HepG2 (cell line): ENCODE measurements at regions not wholly inside any gene's neighbourhood (a gene's known extent, or its start where the extent isn't known, plus 50 kb on each side); places are given as distances from the start of the nearest gene placed in this dataset.

Source experiments
- ATAC-seq: fragments of 200-7000 bp; cut with Tn5 transposase; 3 replicates; pipeline ENCODE4 v1.9.1; 2020; ENCODE audit warnings: mild to moderate bottlenecking, moderate library complexity
- BruUV-seq: library from RNA; stranded (reverse); fragments of 400-500 nt; replicated peaks from 2 replicates; lab custom pipeline; 2021; lab: Mats Ljungman, UMichigan
- CTCF ChIA-PET: fragments of 300-600 bp; formaldehyde crosslinking; extraction: SDS; loops from one replicate; lab custom pipeline; 2021; ENCODE audit warnings: low total read pairs, inconsistent platforms, low intra/inter-chr PET ratio; lab: Yijun Ruan, JAX
- POLR2A ChIA-PET: fragments of 350-600 bp; sonication (Branson Sonifier 250); formaldehyde crosslinking; loops from one replicate; lab custom pipeline; 2020; ENCODE audit warnings: antibody characterized with exemption, inconsistent platforms; lab: Yijun Ruan, JAX
- DNase-seq: peaks from one replicate; pipeline ENCODE4 v3.0.0-alpha.2; 2015; ENCODE audit warnings: low spot score
- FAIRE-seq: peaks from 3 replicates; lab custom pipeline; 2011; peaks lifted over from hg19 to GRCh38; lab: Jason Lieb, UNC
- H2AFZ ChIP-seq: one replicate; pipeline ENCODE4 v1.6.1; 2011; ENCODE audit warnings: low read length, inconsistent platforms
- H3K27ac ChIP-seq: fragments of 300-600 bp; 3 replicates; pipeline ENCODE4 v1.8.0; 2011; ENCODE audit warnings: mixed run types, mild to moderate bottlenecking, mixed read lengths, low read length, inconsistent platforms; ENCODE audit not compliant: insufficient read depth; ENCODE audit errors: extremely low read length
- H3K27me3 ChIP-seq, 2 experiments: fragments of 200-600 bp in 1 of 2; 2 replicates in 1 of 2; 3 replicates in 1 of 2; pipeline versions ENCODE4 v1.6.0 to v1.8.0; 2011; ENCODE audit warnings: low read length in 2 of 2, mild to moderate bottlenecking in 2 of 2, moderate library complexity in 2 of 2, inconsistent platforms in 1 of 2; ENCODE audit not compliant: insufficient read depth in 2 of 2, control insufficient read depth in 1 of 2
- H3K36me3 ChIP-seq, 2 experiments: fragments of 200-600 bp in 1 of 2; replicated peaks in 1 of 2; 2 replicates in 1 of 2; 3 replicates in 1 of 2; pipeline versions ENCODE4 v1.5.1 to v1.8.0; 2011; ENCODE audit warnings: low read length in 2 of 2, inconsistent platforms in 1 of 2; ENCODE audit not compliant: insufficient read depth in 2 of 2, control insufficient read depth in 1 of 2
- H3K4me1 ChIP-seq: 2 replicates; pipeline ENCODE4 v1.5.1; 2012; ENCODE audit warnings: low read length, inconsistent platforms; ENCODE audit not compliant: insufficient read depth
- H3K4me2 ChIP-seq: 2 replicates; pipeline ENCODE4 v1.6.0; 2011; ENCODE audit warnings: low read depth, low read length, inconsistent platforms
- H3K4me3 ChIP-seq, 3 experiments: fragments of 200-600 bp in 1 of 3; sonication (generic), shearing (Covaris generic) in 1 of 3; replicated peaks in 1 of 3; 2 replicates each; pipeline ENCODE4 v1.5.1; 2011 to 2016; ENCODE audit warnings: low read length in 3 of 3, inconsistent platforms in 2 of 3, low read depth in 2 of 3, mild to moderate bottlenecking in 2 of 3, control low read depth in 1 of 3, mixed read lengths in 1 of 3; ENCODE audit not compliant: insufficient read depth in 1 of 3
- H3K79me2 ChIP-seq: one replicate; pipeline ENCODE4 v1.6.1; 2011; ENCODE audit warnings: low read length, inconsistent platforms; ENCODE audit not compliant: insufficient read depth
- H3K9ac ChIP-seq: 2 replicates; pipeline ENCODE4 v1.6.0; 2011; ENCODE audit warnings: mild to moderate bottlenecking, low read depth, low read length, inconsistent platforms; ENCODE audit not compliant: insufficient read depth
- H3K9me3 ChIP-seq: 2 replicates; pipeline ENCODE4 v1.5.1; 2012; ENCODE audit warnings: mild to moderate bottlenecking, low read length
- H4K20me1 ChIP-seq: 2 replicates; pipeline ENCODE4 v1.6.0; 2011; ENCODE audit warnings: inconsistent platforms, mild to moderate bottlenecking, low read length, moderate library complexity; ENCODE audit not compliant: insufficient read depth
- IKZF1 ChIP-seq: fragments of 450-650 bp; IDR thresholded peaks from 2 replicates; pipeline ENCODE4 v1.7.1; 2016
- JARID2 ChIP-seq: sonication (generic); formaldehyde crosslinking; IDR thresholded peaks from 2 replicates; pipeline ENCODE4 v1.8.1; 2023; ENCODE audit warnings: missing genetic modification reagents, inconsistent platforms; ENCODE audit not compliant: insufficient replicate concordance
- NCOA5 ChIP-seq: sonication (generic); formaldehyde crosslinking; IDR thresholded peaks from 2 replicates; pipeline ENCODE4 v1.4.0; 2020; ENCODE audit warnings: missing genetic modification reagents
- NFATC3 ChIP-seq: sonication (generic); formaldehyde crosslinking; IDR thresholded peaks from 2 replicates; pipeline ENCODE4 v1.5.1; 2020; ENCODE audit warnings: mild to moderate bottlenecking, missing genetic modification reagents
- PLRG1 ChIP-seq: fragments of 450-650 bp; conservative IDR thresholded peaks from 2 replicates; pipeline ENCODE4 v1.6.1; 2016
- REXO4 ChIP-seq: sonication (generic); formaldehyde crosslinking; IDR thresholded peaks from 2 replicates; pipeline ENCODE4 v1.8.0; 2022; ENCODE audit warnings: missing genetic modification reagents, mild to moderate bottlenecking, borderline replicate concordance
- SRY ChIP-seq: sonication (generic); formaldehyde crosslinking; IDR thresholded peaks from 2 replicates; pipeline ENCODE4 v1.8.0; 2022; ENCODE audit warnings: mild to moderate bottlenecking, missing genetic modification reagents
- ZNF607 ChIP-seq: sonication (generic); formaldehyde crosslinking; IDR thresholded peaks from 2 replicates; pipeline ENCODE4 v1.5.1; 2020; ENCODE audit warnings: missing genetic modification reagents, mild to moderate bottlenecking, borderline replicate concordance
- ZNF773 ChIP-seq: sonication (generic); formaldehyde crosslinking; IDR thresholded peaks from 2 replicates; pipeline ENCODE4 v1.4.0; 2020; ENCODE audit warnings: missing genetic modification reagents, borderline replicate concordance
- WGBS: methylation state at CpG from one replicate; pipeline ENCODE4 v1.1.6; 2017; ENCODE audit warnings: low lambda C conversion rate; 5-methylcytosine and 5-hydroxymethylcytosine counted together
- in situ Hi-C: cut with HindIII; loops from 2 replicates; pipeline ENCODE4 v1.10.0; 2017; ENCODE audit warnings: low pct_unique_long_range_greater_than_20kb; ENCODE audit not compliant: extremely low pct_ligation_motif_present
- intact Hi-C: fragments of 100-400 bp; cut with micrococcal nuclease; formaldehyde crosslinking; loops from one replicate; pipeline ENCODE4 v1.10.0; 2022; ENCODE audit not compliant: unreplicated experiment
- TF ChIP-seq, protein P1 (sequence below): sonication (generic); formaldehyde crosslinking; IDR thresholded peaks from 2 replicates; pipeline ENCODE4 v1.8.0; 2022; ENCODE audit warnings: mild to moderate bottlenecking, missing genetic modification reagents, moderate library complexity
- TF ChIP-seq, protein P2 (sequence below): sonication (generic); formaldehyde crosslinking; IDR thresholded peaks from 2 replicates; pipeline ENCODE4 v1.9.0; 2021; ENCODE audit warnings: missing genetic modification reagents, borderline replicate concordance
- TF ChIP-seq, protein P3 (sequence below): sonication (generic); formaldehyde crosslinking; IDR thresholded peaks from 2 replicates; pipeline ENCODE4 v1.5.0; 2020; ENCODE audit warnings: mild to moderate bottlenecking, low read depth, missing genetic modification reagents, borderline replicate concordance
- TF ChIP-seq, protein P4 (sequence below): sonication (generic); formaldehyde crosslinking; IDR thresholded peaks from 2 replicates; pipeline ENCODE4 v1.4.0; 2020; ENCODE audit warnings: low read depth, mild to moderate bottlenecking, missing genetic modification reagents

DNA sequence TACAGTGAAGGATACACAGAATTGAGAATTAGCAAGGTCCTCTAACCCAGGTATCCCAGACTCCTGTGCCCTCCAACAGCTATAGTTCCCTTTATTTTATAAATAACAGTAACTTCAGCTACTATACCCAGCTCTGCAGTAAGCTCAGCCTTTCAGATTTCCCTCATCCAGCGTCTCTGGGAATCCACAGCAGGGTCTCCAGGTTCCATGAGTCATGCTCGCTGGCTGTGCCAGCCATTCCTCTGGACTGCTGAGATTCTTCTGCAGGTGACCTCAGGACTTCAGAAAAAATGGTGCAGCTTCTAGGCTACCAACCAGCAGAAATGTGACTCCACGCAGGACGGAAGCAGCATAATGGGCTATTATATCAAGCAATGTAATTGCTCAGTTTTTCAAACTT lies 419.3 kb downstream of the ZNF516 start:
- Histone ChIP-seq H4K20me1 (no peaks in the 10 kb centered on the region), H3K4me2 (no peak overlapping the region), H3K9ac (no peak overlapping the region), H3K4me3 (no peak overlapping the region), H2AFZ (no peak overlapping the region), H3K27me3 (no peaks in the 10 kb centered on the region; a peak in 1 of 5 replicates), H3K36me3 (no peaks in the 10 kb centered on the region), H3K9me3 (no peaks in the 10 kb centered on the region), H3K79me2 (no peaks in the 10 kb centered on the region), H3K4me1 (no peaks in the 10 kb centered on the region), H3K27ac (no peak overlapping the region)
- no peak for TF ChIP-seq ZNF773 (CRISPR knock-in tag)
- TF ChIP-seq NFATC3 = no peak
- TF ChIP-seq ZNF607 (CRISPR knock-in tag) = no peak
- TF ChIP-seq REXO4 (CRISPR knock-in tag) = no peak
- no TSS peak for BruUV-seq
- ATAC-seq (no peak), DNase-seq (no peak), FAIRE-seq (no peak)
- 1% methylated on average over 4 of the region's 4 CpGs for WGBS
- POLR2A ChIA-PET = no interaction called here
- CTCF ChIA-PET = no interaction called here
- in situ Hi-C loops = no loop called here
- intact Hi-C loops = no loop called here

DNA sequence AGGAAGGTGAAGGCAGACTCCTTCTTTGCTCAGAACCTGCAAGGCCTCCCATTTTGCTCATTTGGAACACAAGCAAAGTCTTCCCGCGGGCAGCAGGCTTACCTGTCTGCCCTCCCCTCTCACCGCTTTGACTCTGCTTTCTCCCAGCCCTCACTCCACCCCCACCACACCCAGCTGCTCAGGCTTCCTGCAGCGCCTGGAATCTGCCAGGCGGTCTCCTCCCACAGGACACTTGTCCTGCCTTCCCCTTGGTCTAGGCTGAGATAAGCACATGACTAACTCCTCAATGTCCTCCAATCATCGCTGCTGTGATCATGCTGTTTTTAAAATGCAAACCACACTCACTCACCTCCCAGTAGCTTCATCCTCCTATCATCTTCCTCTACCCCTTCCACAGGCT lies 430.0 kb downstream of the ZNF516 start:
- ATAC-seq = no peak
- H3K4me3 ChIP-seq = no peak overlapping the region
- peaks cover 1 to 6% of the 10 kb centered on the region in 2 experiments; a peak in 2 of 5 replicates for H3K27me3 ChIP-seq
- H3K9ac ChIP-seq = no peak overlapping the region
- no peaks in the 10 kb centered on the region for H3K36me3 ChIP-seq
- H4K20me1 ChIP-seq = no peaks in the 10 kb centered on the region
- no peak overlapping the region for H3K4me2 ChIP-seq
- H3K9me3 ChIP-seq = no peaks in the 10 kb centered on the region
- 4% methylated on average over 6 of the region's 6 CpGs for WGBS
- no peak for DNase-seq
- H3K79me2 ChIP-seq = no peaks in the 10 kb centered on the region
- H3K4me1 ChIP-seq = no peaks in the 10 kb centered on the region
- no peak for FAIRE-seq
- POLR2A ChIA-PET = no interaction called here
- no TSS peak for BruUV-seq
- in situ Hi-C loops (no loop called here), intact Hi-C loops (no loop called here)
- H3K27ac ChIP-seq = no peak overlapping the region
- no peak overlapping the region for H2AFZ ChIP-seq
- CTCF ChIA-PET = no interaction called here
- TF ChIP-seq SRY (CRISPR knock-in tag) (no peak), IKZF1 (no peak), PLRG1 (no peak), NCOA5 (CRISPR knock-in tag) (no peak), JARID2 (CRISPR knock-in tag) (no peak)
- TF ChIP-seq, protein P1, sequence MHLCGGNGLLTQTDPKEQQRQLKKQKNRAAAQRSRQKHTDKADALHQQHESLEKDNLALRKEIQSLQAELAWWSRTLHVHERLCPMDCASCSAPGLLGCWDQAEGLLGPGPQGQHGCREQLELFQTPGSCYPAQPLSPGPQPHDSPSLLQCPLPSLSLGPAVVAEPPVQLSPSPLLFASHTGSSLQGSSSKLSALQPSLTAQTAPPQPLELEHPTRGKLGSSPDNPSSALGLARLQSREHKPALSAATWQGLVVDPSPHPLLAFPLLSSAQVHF (CRISPR knock-in tag) = no peak
- TF ChIP-seq, protein P2, sequence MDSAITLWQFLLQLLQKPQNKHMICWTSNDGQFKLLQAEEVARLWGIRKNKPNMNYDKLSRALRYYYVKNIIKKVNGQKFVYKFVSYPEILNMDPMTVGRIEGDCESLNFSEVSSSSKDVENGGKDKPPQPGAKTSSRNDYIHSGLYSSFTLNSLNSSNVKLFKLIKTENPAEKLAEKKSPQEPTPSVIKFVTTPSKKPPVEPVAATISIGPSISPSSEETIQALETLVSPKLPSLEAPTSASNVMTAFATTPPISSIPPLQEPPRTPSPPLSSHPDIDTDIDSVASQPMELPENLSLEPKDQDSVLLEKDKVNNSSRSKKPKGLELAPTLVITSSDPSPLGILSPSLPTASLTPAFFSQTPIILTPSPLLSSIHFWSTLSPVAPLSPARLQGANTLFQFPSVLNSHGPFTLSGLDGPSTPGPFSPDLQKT (CRISPR knock-in tag) = no peak
- TF ChIP-seq, protein P3, sequence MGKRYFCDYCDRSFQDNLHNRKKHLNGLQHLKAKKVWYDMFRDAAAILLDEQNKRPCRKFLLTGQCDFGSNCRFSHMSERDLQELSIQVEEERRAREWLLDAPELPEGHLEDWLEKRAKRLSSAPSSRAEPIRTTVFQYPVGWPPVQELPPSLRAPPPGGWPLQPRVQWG = no peak
- TF ChIP-seq, protein P4, sequence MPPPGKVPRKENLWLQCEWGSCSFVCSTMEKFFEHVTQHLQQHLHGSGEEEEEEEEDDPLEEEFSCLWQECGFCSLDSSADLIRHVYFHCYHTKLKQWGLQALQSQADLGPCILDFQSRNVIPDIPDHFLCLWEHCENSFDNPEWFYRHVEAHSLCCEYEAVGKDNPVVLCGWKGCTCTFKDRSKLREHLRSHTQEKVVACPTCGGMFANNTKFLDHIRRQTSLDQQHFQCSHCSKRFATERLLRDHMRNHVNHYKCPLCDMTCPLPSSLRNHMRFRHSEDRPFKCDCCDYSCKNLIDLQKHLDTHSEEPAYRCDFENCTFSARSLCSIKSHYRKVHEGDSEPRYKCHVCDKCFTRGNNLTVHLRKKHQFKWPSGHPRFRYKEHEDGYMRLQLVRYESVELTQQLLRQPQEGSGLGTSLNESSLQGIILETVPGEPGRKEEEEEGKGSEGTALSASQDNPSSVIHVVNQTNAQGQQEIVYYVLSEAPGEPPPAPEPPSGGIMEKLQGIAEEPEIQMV = no peak
